ENCODE measurements at regions not wholly inside any gene's neighbourhood (a gene's known extent, or its start where the extent isn't known, plus 50 kb on each side); places are given as distances from the start of the nearest gene placed in this dataset.

- Histone ChIP-seq H3K4me3 (replicated peaks in 1 of 3; ENCODE audit: insufficient read depth in 1 of 3, low read depth in 1 of 3, low read length in 3 of 3) (no peak overlapping the region), H3K79me2 (ENCODE audit: control insufficient read depth, insufficient read depth, low read length) (no peaks in the 10 kb centered on the region), H3K27ac (ENCODE audit: insufficient read depth, low read depth, low read length) (no peak overlapping the region), H3K27me3 (ENCODE audit: control insufficient read depth in 2 of 2, insufficient read depth in 2 of 2, low read length in 2 of 2) (no peaks in the 10 kb centered on the region), H3K4me2 (ENCODE audit: insufficient read depth, low read length) (no peak overlapping the region), H3K4me1 (ENCODE audit: control insufficient read depth, extremely low read depth, insufficient read depth, low read length) (no peaks in the 10 kb centered on the region), H3K9me3 (replicated peaks; ENCODE audit: control insufficient read depth, insufficient read depth, low read length) (peaks cover 2% of the 10 kb centered on the region), H3K9ac (replicated peaks; ENCODE audit: extremely low read depth, insufficient read depth, low read length) (no peak overlapping the region), H3K36me3 (ENCODE audit: control insufficient read depth in 2 of 2, extremely low read depth in 1 of 2, insufficient read depth in 2 of 2, low read length in 2 of 2) (no peaks in the 10 kb centered on the region), H2AFZ (ENCODE audit: low read depth, low read length) (no peak overlapping the region), H3K9me1 (replicated peaks; ENCODE audit: control insufficient read depth, extremely low read depth, insufficient read depth, low read length) (no peaks in the 10 kb centered on the region), H4K20me1 (replicated peaks; ENCODE audit: control insufficient read depth, extremely low read depth, insufficient read depth, low read length) (no peaks in the 10 kb centered on the region)
- intact Hi-C loops (cut with micrococcal nuclease): no loop called here
- dilution Hi-C loops (cut with MboI; ENCODE audit: extremely low pct_ligation_motif_present, low sequenced_read_pairs): no loop called here
- BruUV-seq (replicated peaks): no TSS peak
- no peak for FAIRE-seq
- ChIA-PET CTCF (no interaction called here), POLR2A (no interaction called here)
- no peak for DNase-seq (ENCODE audit: low read depth, low spot score)
- TF ChIP-seq POLR2AphosphoS5 (IDR thresholded peaks at IDR 0.05; ENCODE audit: insufficient read depth, low read depth, low read length) (no peak), EZH2 (IDR thresholded peaks at IDR 0.05; ENCODE audit: borderline replicate concordance, low read depth, low read length, severe bottlenecking) (no peak), FOS (IDR thresholded peaks at IDR 0.05; ENCODE audit: borderline replicate concordance, insufficient read depth, low read length) (no peak), POLR2A (IDR thresholded peaks at IDR 0.05; ENCODE audit: low read depth, low read length) (no peak), MYC (IDR thresholded peaks at IDR 0.05; ENCODE audit: low read depth, low read length) (no peak), CTCF (IDR thresholded peaks at IDR 0.05; ENCODE audit: extremely low read depth in 1 of 2, insufficient read depth in 1 of 2, low read depth in 1 of 2, low read length in 2 of 2) (no peak), JUN (IDR thresholded peaks at IDR 0.05; ENCODE audit: borderline replicate concordance, insufficient read depth, insufficient read length, low read depth) (no peak), MAX (IDR thresholded peaks at IDR 0.05; ENCODE audit: insufficient read depth, insufficient read length) (no peak), GATA2 (IDR thresholded peaks at IDR 0.05; ENCODE audit: insufficient read depth, insufficient read length, low read depth, low read length) (no peak)
Observed at GRCh38 chr3:5787861-5788488, 600.5 kb downstream of the EDEM1 start.

Measured in endothelial cell of umbilical vein (primary cell).